22Rv1 (cell line): ENCODE measurements at regions not wholly inside any gene's neighbourhood (a gene's known extent, or its start where the extent isn't known, plus 50 kb on each side); places are given as distances from the start of the nearest gene placed in this dataset.

ENCODE experiments used
- ZFX ChIP-seq: fragments of 450-650 bp; IDR thresholded peaks from 2 replicates; pipeline ENCODE4 v1.6.1; 2017; ENCODE audit warnings: antibody characterized with exemption, borderline replicate concordance
- TF ChIP-seq, protein P1 (sequence below): fragments of 450-650 bp; IDR thresholded peaks from 2 replicates; pipeline ENCODE4 v1.5.1; 2017; ENCODE audit warnings: mild to moderate bottlenecking

DNA sequence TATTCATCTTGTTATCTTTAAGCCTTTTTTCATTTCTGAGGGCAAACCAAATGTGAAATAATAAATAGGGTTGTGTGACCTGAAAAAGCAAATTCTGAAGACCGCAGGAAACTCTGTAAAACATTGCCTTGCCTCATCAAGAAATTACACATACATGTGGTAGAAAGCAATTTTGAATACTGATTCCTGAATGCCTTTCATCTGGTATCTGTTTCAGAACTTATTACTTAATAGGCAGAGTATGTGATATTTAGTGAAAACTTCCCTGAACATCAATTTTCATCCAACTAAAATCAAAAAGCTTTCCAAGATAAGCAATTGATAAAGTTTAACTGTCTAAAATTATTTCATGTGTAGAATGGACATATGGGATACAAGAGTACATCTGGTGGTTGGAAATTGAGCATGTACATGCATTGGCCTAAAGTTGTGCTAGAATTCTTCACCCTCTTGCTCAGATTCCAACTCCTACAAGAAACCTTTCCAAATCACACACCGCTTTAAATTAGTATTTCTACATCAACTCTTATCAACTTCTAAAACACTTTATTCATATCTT, 606.0 kb upstream of the LCORL start:
- TF ChIP-seq, protein P1, sequence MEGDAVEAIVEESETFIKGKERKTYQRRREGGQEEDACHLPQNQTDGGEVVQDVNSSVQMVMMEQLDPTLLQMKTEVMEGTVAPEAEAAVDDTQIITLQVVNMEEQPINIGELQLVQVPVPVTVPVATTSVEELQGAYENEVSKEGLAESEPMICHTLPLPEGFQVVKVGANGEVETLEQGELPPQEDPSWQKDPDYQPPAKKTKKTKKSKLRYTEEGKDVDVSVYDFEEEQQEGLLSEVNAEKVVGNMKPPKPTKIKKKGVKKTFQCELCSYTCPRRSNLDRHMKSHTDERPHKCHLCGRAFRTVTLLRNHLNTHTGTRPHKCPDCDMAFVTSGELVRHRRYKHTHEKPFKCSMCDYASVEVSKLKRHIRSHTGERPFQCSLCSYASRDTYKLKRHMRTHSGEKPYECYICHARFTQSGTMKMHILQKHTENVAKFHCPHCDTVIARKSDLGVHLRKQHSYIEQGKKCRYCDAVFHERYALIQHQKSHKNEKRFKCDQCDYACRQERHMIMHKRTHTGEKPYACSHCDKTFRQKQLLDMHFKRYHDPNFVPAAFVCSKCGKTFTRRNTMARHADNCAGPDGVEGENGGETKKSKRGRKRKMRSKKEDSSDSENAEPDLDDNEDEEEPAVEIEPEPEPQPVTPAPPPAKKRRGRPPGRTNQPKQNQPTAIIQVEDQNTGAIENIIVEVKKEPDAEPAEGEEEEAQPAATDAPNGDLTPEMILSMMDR = no peak
- no peak for TF ChIP-seq ZFX
